DND-41 (cell line): ENCODE measurements at regions not wholly inside any gene's neighbourhood (a gene's known extent, or its start where the extent isn't known, plus 50 kb on each side); places are given as distances from the start of the nearest gene placed in this dataset.

ENCODE experiments used
- ATAC-seq: fragments of 200-7000 bp; cut with Tn5 transposase; 3 replicates; pipeline ENCODE4 v1.9.1; 2021; ENCODE audit warnings: low read depth; ENCODE audit not compliant: insufficient read depth
- DNase-seq: peaks from one replicate; pipeline ENCODE4 v3.0.0-alpha.2; 2020
- H2AFZ ChIP-seq: 2 replicates; pipeline ENCODE4 v1.6.0; 2012; ENCODE audit warnings: low read depth, low read length
- H3K27ac ChIP-seq: 2 replicates; pipeline ENCODE4 v1.5.1; 2012; ENCODE audit warnings: low read length, inconsistent platforms
- H3K27me3 ChIP-seq: fragments of 200-600 bp; sonication (generic); 2 replicates; pipeline ENCODE4 v1.6.0; 2012; ENCODE audit warnings: low read length, mild to moderate bottlenecking, inconsistent platforms; ENCODE audit not compliant: insufficient read depth, poor library complexity
- H3K36me3 ChIP-seq: 2 replicates; pipeline ENCODE4 v1.5.1; 2012; ENCODE audit warnings: low read length, inconsistent platforms; ENCODE audit not compliant: insufficient read depth
- H3K4me1 ChIP-seq: 2 replicates; pipeline ENCODE4 v1.5.1; 2012; ENCODE audit warnings: mild to moderate bottlenecking, low read length; ENCODE audit not compliant: insufficient read depth
- H3K4me2 ChIP-seq: 2 replicates; pipeline ENCODE4 v1.6.0; 2012; ENCODE audit warnings: mild to moderate bottlenecking, moderate library complexity, low read length, inconsistent platforms; ENCODE audit not compliant: insufficient read depth
- H3K4me3 ChIP-seq, 2 experiments: fragments of 200-600 bp in 1 of 2; shearing (Covaris generic) in 1 of 2; 2 replicates each; pipeline ENCODE4 v1.5.1; 2012 to 2016; ENCODE audit warnings: inconsistent platforms in 2 of 2, low read length in 2 of 2, mild to moderate bottlenecking in 2 of 2, low read depth in 1 of 2, moderate library complexity in 1 of 2
- H3K79me2 ChIP-seq: 2 replicates; pipeline ENCODE4 v1.6.0; 2012; ENCODE audit warnings: low read length, inconsistent platforms; ENCODE audit not compliant: insufficient read depth
- H3K9ac ChIP-seq: 2 replicates; pipeline ENCODE4 v1.6.0; 2012; ENCODE audit warnings: low read depth, mild to moderate bottlenecking, inconsistent platforms, low read length, moderate library complexity
- H3K9me3 ChIP-seq: 2 replicates; pipeline ENCODE4 v1.5.1; 2012; ENCODE audit warnings: low read length, moderate library complexity, mild to moderate bottlenecking, inconsistent platforms; ENCODE audit not compliant: insufficient read depth, severe bottlenecking
- H4K20me1 ChIP-seq: 2 replicates; pipeline ENCODE4 v1.6.0; 2012; ENCODE audit warnings: low read length; ENCODE audit not compliant: insufficient read depth
- CTCF ChIP-seq: IDR thresholded peaks from 2 replicates; pipeline ENCODE4 v1.5.1; 2012; ENCODE audit warnings: borderline replicate concordance, low read length, moderate library complexity, mild to moderate bottlenecking; ENCODE audit not compliant: poor library complexity, severe bottlenecking; ENCODE audit errors: extremely low read depth
- EZH2 ChIP-seq: IDR thresholded peaks from 3 replicates; pipeline ENCODE4 v1.6.1; 2012; ENCODE audit warnings: borderline replicate concordance, low read depth, mild to moderate bottlenecking, moderate library complexity, low read length, inconsistent platforms; ENCODE audit not compliant: severe bottlenecking

GRCh38 chr12:3364661-3365462 is 126.1 kb upstream of the PRMT8 start:
- Histone ChIP-seq H2AFZ (no peak overlapping the region), H3K79me2 (no peaks in the 10 kb centered on the region), H3K4me3 (no peak overlapping the region), H3K9me3 (no peaks in the 10 kb centered on the region), H3K27me3 (peaks cover 2% of the 10 kb centered on the region), H4K20me1 (no peaks in the 10 kb centered on the region; the same call in 1 of the 2 replicates), H3K9ac (no peak overlapping the region), H3K4me2 (no peak overlapping the region), H3K36me3 (no peaks in the 10 kb centered on the region), H3K27ac (no peak overlapping the region), H3K4me1 (no peaks in the 10 kb centered on the region)
- no peak for ATAC-seq
- DNase-seq = no peak
- TF ChIP-seq CTCF (no peak), EZH2 (no peak)

- Histone ChIP-seq H3K9ac (no peak overlapping the region), H3K4me1 (no peaks in the 10 kb centered on the region), H3K79me2 (no peaks in the 10 kb centered on the region), H3K4me3 (no peak overlapping the region), H3K27ac (no peak overlapping the region), H3K27me3 (peaks cover 2% of the 10 kb centered on the region), H3K36me3 (no peaks in the 10 kb centered on the region), H3K9me3 (no peaks in the 10 kb centered on the region), H3K4me2 (no peak overlapping the region), H4K20me1 (no peaks in the 10 kb centered on the region; the same call in 1 of the 2 replicates), H2AFZ (no peak overlapping the region)
- ATAC-seq (no peak), DNase-seq (no peak)
- TF ChIP-seq CTCF (no peak), EZH2 (no peak)
These were observed 125.3 kb upstream of the PRMT8 start for GRCh38 chr12:3365463-3366411.

- Histone ChIP-seq H3K4me2 (no peak overlapping the region), H3K79me2 (no peaks in the 10 kb centered on the region), H2AFZ (no peak overlapping the region), H3K27ac (no peak overlapping the region), H3K4me1 (no peaks in the 10 kb centered on the region), H3K9ac (no peak overlapping the region), H3K27me3 (no peaks in the 10 kb centered on the region), H3K4me3 (no peak overlapping the region), H3K36me3 (no peaks in the 10 kb centered on the region), H3K9me3 (no peaks in the 10 kb centered on the region), H4K20me1 (no peaks in the 10 kb centered on the region; the same call in 1 of the 2 replicates)
- TF ChIP-seq EZH2 = no peak
- TF ChIP-seq CTCF = no peak
- ATAC-seq (no peak), DNase-seq (no peak)
These were observed 124.4 kb upstream of the PRMT8 start for GRCh38 chr12:3366451-3367110.
